H1 (cell line): ENCODE measurements at regions not wholly inside any gene's neighbourhood (a gene's known extent, or its start where the extent isn't known, plus 50 kb on each side); places are given as distances from the start of the nearest gene placed in this dataset.
A peak's percentile ranks its signal among the peaks of the same experiment; 100 is the strongest.

ENCODE experiments used
- CTCF ChIA-PET: fragments of 300-600 bp; sonication (Branson Sonifier 250); formaldehyde crosslinking; loops from one replicate; lab custom pipeline; 2021; ENCODE audit not compliant: partially characterized antibody; lab: Charles Lee
- POLR2A ChIA-PET: fragments of 300-600 bp; sonication (Branson Sonifier 250); formaldehyde crosslinking; loops from one replicate; lab custom pipeline; 2021; ENCODE audit warnings: inconsistent platforms; ENCODE audit not compliant: partially characterized antibody; lab: Charles Lee
- DNase-seq, 2 experiments: peaks; one replicate each; pipeline versions ENCODE4 v3.0.0 to v3.0.0-alpha.2; 2010 to 2022; ENCODE audit warnings: low spot score in 2 of 2, low read depth in 1 of 2, mixed read lengths in 1 of 2
- FAIRE-seq: peaks from 2 replicates; lab custom pipeline; 2011; peaks lifted over from hg19 to GRCh38; lab: Jason Lieb, UNC
- H2AFZ ChIP-seq: 2 replicates; pipeline ENCODE4 v1.8.1; 2012; ENCODE audit warnings: low read length, inconsistent platforms
- H2AK5ac ChIP-seq: 2 replicates; pipeline ENCODE4 v1.6.1; 2013; ENCODE audit warnings: low read depth, low read length
- H2BK120ac ChIP-seq: replicated peaks from 2 replicates; pipeline ENCODE3; 2013; ENCODE audit warnings: low read depth, low read length, inconsistent platforms
- H2BK12ac ChIP-seq: 2 replicates; pipeline ENCODE4 v1.6.1; 2013; ENCODE audit warnings: low read depth, low read length
- H2BK15ac ChIP-seq: 2 replicates; pipeline ENCODE4 v1.6.1; 2013; ENCODE audit warnings: low read length
- H2BK20ac ChIP-seq: 2 replicates; pipeline ENCODE4 v1.6.1; 2013; ENCODE audit warnings: low read length
- H2BK5ac ChIP-seq: 2 replicates; pipeline ENCODE4 v1.6.1; 2013; ENCODE audit warnings: low read depth, low read length
- H3K14ac ChIP-seq: 2 replicates; pipeline ENCODE4 v1.6.1; 2013; ENCODE audit warnings: inconsistent platforms; ENCODE audit not compliant: insufficient read length
- H3K18ac ChIP-seq: 2 replicates; pipeline ENCODE4 v1.6.1; 2013; ENCODE audit warnings: low read length; ENCODE audit errors: extremely low read depth
- H3K23ac ChIP-seq: 2 replicates; pipeline ENCODE4 v1.6.1; 2013; ENCODE audit warnings: inconsistent platforms; ENCODE audit not compliant: insufficient read length
- H3K23me2 ChIP-seq: 2 replicates; pipeline ENCODE4 v1.6.1; 2013; ENCODE audit warnings: low read depth, low read length
- H3K27ac ChIP-seq: 2 replicates; pipeline ENCODE4 v1.6.1; 2011; ENCODE audit warnings: low read depth, low read length, inconsistent platforms
- H3K27me3 ChIP-seq, 4 experiments: replicated peaks in 1 of 4; 1 replicate in 1 of 4; 2 replicates in 3 of 4; pipeline versions ENCODE4 v1.6.1 to v1.8.1; 2011 to 2013; ENCODE audit warnings: low read length in 3 of 4, mild to moderate bottlenecking in 3 of 4, inconsistent platforms in 2 of 4, mixed read lengths in 2 of 4, moderate library complexity in 1 of 4; ENCODE audit not compliant: control insufficient read depth in 3 of 4, insufficient read depth in 3 of 4; ENCODE audit errors: extremely low read depth in 1 of 4
- H3K36me3 ChIP-seq, 4 experiments: 2 replicates each; pipeline versions ENCODE4 v1.6.1 to v1.8.1; 2011 to 2013; ENCODE audit warnings: mild to moderate bottlenecking in 4 of 4, low read length in 3 of 4, moderate library complexity in 2 of 4, control low read depth in 1 of 4, inconsistent platforms in 1 of 4; ENCODE audit not compliant: insufficient read depth in 4 of 4, control insufficient read depth in 2 of 4
- H3K4ac ChIP-seq: replicated peaks from 2 replicates; pipeline ENCODE3; 2013; ENCODE audit warnings: low read length, low read depth, mixed read lengths, inconsistent platforms; ENCODE audit not compliant: insufficient read length
- H3K4me1 ChIP-seq, 4 experiments: replicated peaks in 1 of 4; 1 replicate in 1 of 4; 2 replicates in 3 of 4; pipeline versions ENCODE4 v1.6.1 to v1.8.1; 2011 to 2013; ENCODE audit warnings: low read length in 3 of 4, inconsistent platforms in 2 of 4, mixed read lengths in 1 of 4; ENCODE audit not compliant: insufficient read depth in 4 of 4, control insufficient read depth in 3 of 4
- H3K4me2 ChIP-seq, 2 experiments: 2 replicates each; pipeline versions ENCODE4 v1.6.1 to v1.8.1; 2011 to 2013; ENCODE audit warnings: low read depth in 2 of 2, low read length in 2 of 2, control low read depth in 1 of 2, inconsistent platforms in 1 of 2, mild to moderate bottlenecking in 1 of 2; ENCODE audit not compliant: insufficient read depth in 1 of 2
- H3K4me3 ChIP-seq, 4 experiments: fragments of 200-600, 300-600 bp in 1 of 4; sonication (generic), shearing (Covaris generic), sonication (Bioruptor Twin) in 1 of 4; 2 replicates each; pipeline versions ENCODE4 v1.5.1 to v1.8.1; 2011 to 2016; ENCODE audit warnings: low read length in 4 of 4, low read depth in 3 of 4, control low read depth in 2 of 4, inconsistent platforms in 2 of 4, mild to moderate bottlenecking in 2 of 4, mixed read lengths in 1 of 4, moderate library complexity in 1 of 4; ENCODE audit not compliant: insufficient read depth in 2 of 4; ENCODE audit errors: extremely low read depth in 1 of 4
- H3K56ac ChIP-seq: replicated peaks from 2 replicates; pipeline ENCODE3; 2013; ENCODE audit warnings: low read depth, mild to moderate bottlenecking, mixed read lengths, low read length, inconsistent platforms; ENCODE audit not compliant: insufficient read length
- H3K79me1 ChIP-seq: 2 replicates; pipeline ENCODE4 v1.6.1; 2013; ENCODE audit warnings: low read depth, low read length, control low read depth
- H3K79me2 ChIP-seq, 2 experiments: 2 replicates each; pipeline versions ENCODE4 v1.6.1 to v1.8.1; 2012 to 2013; ENCODE audit warnings: low read length in 2 of 2, mild to moderate bottlenecking in 2 of 2, inconsistent platforms in 1 of 2; ENCODE audit not compliant: insufficient read depth in 2 of 2, control insufficient read depth in 1 of 2
- H3K9ac ChIP-seq, 4 experiments: replicated peaks in 1 of 4; 1 replicate in 1 of 4; 2 replicates in 3 of 4; pipeline versions ENCODE4 v1.6.1 to v1.8.1; 2011 to 2013; ENCODE audit warnings: low read depth in 3 of 4, low read length in 3 of 4, control low read depth in 2 of 4, mild to moderate bottlenecking in 2 of 4, moderate library complexity in 2 of 4, inconsistent platforms in 1 of 4; ENCODE audit errors: extremely low read depth in 1 of 4
- H3K9me3 ChIP-seq, 2 experiments: 2 replicates each; pipeline versions ENCODE4 v1.6.1 to v1.8.1; 2012 to 2013; ENCODE audit warnings: mild to moderate bottlenecking in 2 of 2, moderate library complexity in 2 of 2, control low read depth in 1 of 2, inconsistent platforms in 1 of 2, low read depth in 1 of 2, low read length in 1 of 2, mixed read lengths in 1 of 2; ENCODE audit not compliant: insufficient read depth in 2 of 2
- H4K20me1 ChIP-seq, 2 experiments: replicated peaks in 1 of 2; 2 replicates each; pipeline versions ENCODE3 to v1.8.1; 2011 to 2013; ENCODE audit warnings: inconsistent platforms in 2 of 2, low read length in 2 of 2, mild to moderate bottlenecking in 1 of 2; ENCODE audit not compliant: insufficient read depth in 2 of 2, control insufficient read depth in 1 of 2
- H4K5ac ChIP-seq: 2 replicates; pipeline ENCODE4 v1.6.1; 2013; ENCODE audit warnings: low read length, low read depth, mixed read lengths, inconsistent platforms; ENCODE audit not compliant: insufficient read length
- H4K8ac ChIP-seq: 2 replicates; pipeline ENCODE4 v1.8.0; 2013; ENCODE audit warnings: mild to moderate bottlenecking, moderate library complexity, low read length, inconsistent platforms; ENCODE audit not compliant: insufficient read depth; ENCODE audit errors: extremely low read depth
- H4K91ac ChIP-seq: replicated peaks from 2 replicates; pipeline ENCODE3; 2013; ENCODE audit warnings: low read length, mixed read lengths, inconsistent platforms; ENCODE audit not compliant: insufficient read length
- BACH1 ChIP-seq: IDR thresholded peaks from 2 replicates; pipeline ENCODE4 v1.6.1; 2012; ENCODE audit warnings: low read length, improper control_type of control experiment
- BCL11A ChIP-seq, 2 experiments: IDR thresholded peaks; one replicate each; pipeline ENCODE4 v1.6.1; 2011; ENCODE audit warnings: low read depth in 2 of 2, low read length in 2 of 2, mild to moderate bottlenecking in 2 of 2
- CREB1 ChIP-seq: IDR thresholded peaks from 2 replicates; pipeline ENCODE4 v1.6.1; 2012; ENCODE audit warnings: inconsistent platforms
- FOSL1 ChIP-seq: IDR thresholded peaks from 2 replicates; pipeline ENCODE4 v1.6.1; 2011; ENCODE audit warnings: mild to moderate bottlenecking, low read depth, low read length, moderate library complexity; ENCODE audit not compliant: insufficient read depth
- JUN ChIP-seq: IDR thresholded peaks from 2 replicates; pipeline ENCODE4 v1.6.1; 2011; ENCODE audit warnings: low read depth, mild to moderate bottlenecking, improper control_type of control experiment, low read length
- KDM5A ChIP-seq: fragments of 200-600 bp; IDR thresholded peaks from 2 replicates; pipeline ENCODE4 v1.7.1; 2012; ENCODE audit warnings: mild to moderate bottlenecking, low read length, inconsistent platforms, mixed read lengths
- MAX ChIP-seq: IDR thresholded peaks from 2 replicates; pipeline ENCODE4 v1.6.1; 2012; ENCODE audit warnings: inconsistent platforms
- RAD21 ChIP-seq, 2 experiments: IDR thresholded peaks in 1 of 2; conservative IDR thresholded peaks in 1 of 2; 2 replicates each; pipeline ENCODE4 v1.6.1; 2011; ENCODE audit warnings: low read depth in 2 of 2, low read length in 2 of 2, improper control_type of control experiment in 1 of 2, inconsistent platforms in 1 of 2, mild to moderate bottlenecking in 1 of 2, moderate library complexity in 1 of 2
- RXRA ChIP-seq: IDR thresholded peaks from 2 replicates; pipeline ENCODE4 v1.6.1; 2011; ENCODE audit warnings: low read depth, mild to moderate bottlenecking, low read length, moderate library complexity; ENCODE audit not compliant: insufficient read depth
- SP4 ChIP-seq: IDR thresholded peaks from 2 replicates; pipeline ENCODE4 v1.6.1; 2012; ENCODE audit warnings: low read length, inconsistent platforms
- SRF ChIP-seq: IDR thresholded peaks from 2 replicates; pipeline ENCODE4 v1.6.1; 2011; ENCODE audit warnings: mild to moderate bottlenecking, low read depth, low read length, moderate library complexity
- SUZ12 ChIP-seq: fragments of 200-600 bp; sonication (generic); IDR thresholded peaks from 2 replicates; pipeline ENCODE4 v1.6.1; 2012; ENCODE audit warnings: mild to moderate bottlenecking, inconsistent platforms, low read length, moderate library complexity, mixed read lengths
- YY1 ChIP-seq: IDR thresholded peaks from 2 replicates; pipeline ENCODE4 v1.6.1; 2011; ENCODE audit warnings: low read depth, mild to moderate bottlenecking, low read length
- WGBS, 2 experiments: shearing (Covaris generic) in 1 of 2; methylation state at CpG; one replicate each; pipeline versions ENCODE4 v1.1.6 to v1.1.7; 2013 to 2015; ENCODE audit warnings: low lambda C conversion rate in 2 of 2, mixed read lengths in 2 of 2, inconsistent platforms in 1 of 2, low coverage in 1 of 2, missing lambda C conversion rate in 1 of 2; ENCODE audit not compliant: insufficient replicate concordance in 2 of 2, insufficient coverage in 1 of 2, insufficient read length in 1 of 2; ENCODE audit errors: extremely low coverage in 1 of 2, missing lambda C conversion rate in 1 of 2; 5-methylcytosine and 5-hydroxymethylcytosine counted together
- TF ChIP-seq, protein P1 (sequence below): IDR thresholded peaks from 2 replicates; pipeline ENCODE4 v1.6.1; 2011; ENCODE audit warnings: low read length, improper control_type of control experiment

- H4K91ac ChIP-seq = no peak overlapping the region
- no peak overlapping the region for H2AFZ ChIP-seq
- H3K4me3 ChIP-seq = no peak overlapping the region
- H4K20me1 ChIP-seq = no peaks in the 10 kb centered on the region
- H3K23ac ChIP-seq = no peak overlapping the region
- H3K27ac ChIP-seq = no peak overlapping the region
- POLR2A ChIA-PET = no interaction called here
- H3K18ac ChIP-seq = no peak overlapping the region
- peaks cover 0 to 12% (median 1%) of the 10 kb centered on the region in 4 experiments; a peak in 2 of 8 replicates for H3K36me3 ChIP-seq
- no peak for DNase-seq
- H2BK20ac ChIP-seq = no peak overlapping the region
- H2BK120ac ChIP-seq = no peak overlapping the region
- H3K9ac ChIP-seq = no peak overlapping the region
- no peaks in the 10 kb centered on the region for H3K23me2 ChIP-seq
- H3K27me3 ChIP-seq = no peaks in the 10 kb centered on the region
- FAIRE-seq = no peak
- H2BK15ac ChIP-seq = no peak overlapping the region
- H3K9me3 ChIP-seq = peaks cover 3 to 9% of the 10 kb centered on the region in 2 experiments; a peak in 2 of 4 replicates
- H3K56ac ChIP-seq = no peak overlapping the region
- no peak overlapping the region for H2BK12ac ChIP-seq
- CTCF ChIA-PET = interaction anchor here (0.8 to 1.3 kb wide), 4 partner anchors 12 to 618 kb away, joined by 3 read pairs; no protein-coding TSS in a partner anchor
- peaks cover 0 to 12% (median 6%) of the 10 kb centered on the region in 4 experiments; a peak in 3 of 7 replicates for H3K4me1 ChIP-seq
- no peak overlapping the region for H4K8ac ChIP-seq
- peak overlapping the region; percentile 26 for H4K5ac ChIP-seq
- H3K14ac ChIP-seq = no peak overlapping the region
- no peak overlapping the region for H2AK5ac ChIP-seq
- no peaks in the 10 kb centered on the region for H3K79me2 ChIP-seq
- 40% methylated on average over 1 of the region's 1 CpG; no CpG with 5 or more reads in 1 of the 2 experiments for WGBS, 2 experiments
- H2BK5ac ChIP-seq = no peak overlapping the region
- no peak overlapping the region for H3K4ac ChIP-seq
- H3K4me2 ChIP-seq = no peak overlapping the region
- H3K79me1 ChIP-seq = no peaks in the 10 kb centered on the region
- no peak for TF ChIP-seq SUZ12
- TF ChIP-seq MAX = no peak
- no peak for TF ChIP-seq FOSL1
- no peak for TF ChIP-seq KDM5A
- no peak for TF ChIP-seq RXRA
- TF ChIP-seq YY1 = no peak
- no peak for TF ChIP-seq SP4
- no peak for TF ChIP-seq BCL11A (IDR thresholded peaks at IDR 0.05; ENCODE audit: low read depth in 2 of 2, low read length in 2 of 2)
- TF ChIP-seq SRF = no peak
- TF ChIP-seq RAD21 (IDR thresholded peaks at IDR 0.05 in 1 of 2, conservative IDR thresholded peaks at IDR 0.05 in 1 of 2; ENCODE audit: low read depth in 2 of 2, low read length in 2 of 2) = no peak
- TF ChIP-seq, protein P1, sequence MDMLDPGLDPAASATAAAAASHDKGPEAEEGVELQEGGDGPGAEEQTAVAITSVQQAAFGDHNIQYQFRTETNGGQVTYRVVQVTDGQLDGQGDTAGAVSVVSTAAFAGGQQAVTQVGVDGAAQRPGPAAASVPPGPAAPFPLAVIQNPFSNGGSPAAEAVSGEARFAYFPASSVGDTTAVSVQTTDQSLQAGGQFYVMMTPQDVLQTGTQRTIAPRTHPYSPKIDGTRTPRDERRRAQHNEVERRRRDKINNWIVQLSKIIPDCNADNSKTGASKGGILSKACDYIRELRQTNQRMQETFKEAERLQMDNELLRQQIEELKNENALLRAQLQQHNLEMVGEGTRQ = no peak
- TF ChIP-seq JUN = no peak
- no peak for TF ChIP-seq BACH1
- TF ChIP-seq CREB1 = no peak
These were observed 732.8 kb upstream of the GOLIM4 start for GRCh38 chr3:168828536-168828935.
